Gastrocnemius medialis (tissue), 4 donors: ENCODE measurements at regions not wholly inside any gene's neighbourhood (a gene's known extent, or its start where the extent isn't known, plus 50 kb on each side); places are given as distances from the start of the nearest gene placed in this dataset.
"Not testable (repeated sequence)": the region's sequence is repeated elsewhere in the genome, so short reads cannot be mapped to it uniquely, and the experiment has no call there.

ENCODE experiments used
- ATAC-seq, 2 donors: fragments of 150-250 bp; one replicate each; pipeline ENCODE4 v1.9.1; 2016
- DNase-seq, 2 donors: peaks; one replicate each; pipeline ENCODE4 v3.0.0-alpha.2; 2019
- H3K27ac ChIP-seq, 4 donors: fragments of 200-600 bp; sonication (generic); 1 replicate in 1 of 4; 2 replicates in 3 of 4; pipeline ENCODE4 v1.5.1; 2016 to 2018; ENCODE audit warnings: mild to moderate bottlenecking in 2 of 4, moderate library complexity in 1 of 4
- H3K27me3 ChIP-seq, 3 donors: fragments of 200-600 bp; sonication (generic) in 2 of 3; 1 replicate in 1 of 3; 2 replicates in 2 of 3; pipeline versions ENCODE4 v1.5.1 to v1.6.0; 2016 to 2019; ENCODE audit warnings: mild to moderate bottlenecking in 1 of 3, moderate library complexity in 1 of 3
- H3K36me3 ChIP-seq, 2 donors: fragments of 200-600 bp; sonication (generic) in 1 of 2; one replicate each; pipeline ENCODE4 v1.5.1; 2017 to 2018
- H3K4me1 ChIP-seq, 2 donors: fragments of 200-600 bp; sonication (generic) in 1 of 2; one replicate each; pipeline ENCODE4 v1.5.1; 2016 to 2017; ENCODE audit warnings: mild to moderate bottlenecking in 2 of 2
- H3K4me3 ChIP-seq, 4 donors: fragments of 200-600 bp; sonication (generic) in 3 of 4; 1 replicate in 1 of 4; 2 replicates in 3 of 4; pipeline ENCODE4 v1.5.1; 2016 to 2019; ENCODE audit warnings: mild to moderate bottlenecking in 2 of 4
- H3K9me3 ChIP-seq, 3 donors: fragments of 200-600 bp; sonication (generic) in 2 of 3; 1 replicate in 1 of 3; 2 replicates in 2 of 3; pipeline ENCODE4 v1.5.1; 2016 to 2019
- in situ Hi-C, 4 donors: fragments of 200-750 bp; cut with MboI; loops; one replicate each; pipeline versions ENCODE4 v1.15.0 to v1.8.0; 2017; ENCODE audit warnings: low sequenced_read_pairs in 4 of 4
- intact Hi-C: fragments of 100-400 bp; cut with DNase I; formaldehyde crosslinking; loops from one replicate; pipeline ENCODE4 v1.15.1; 2023; ENCODE audit warnings: low total_unique reads

GRCh38 chr1:206366772-206367171 is 103.5 kb upstream of the IKBKE start:
- H3K9me3 ChIP-seq, H3K36me3 ChIP-seq, H3K4me3 ChIP-seq, H3K27ac ChIP-seq, ATAC-seq, in situ Hi-C loops, DNase-seq, intact Hi-C loops, H3K27me3 ChIP-seq, H3K4me1 ChIP-seq: not testable (repeated sequence)

DNA sequence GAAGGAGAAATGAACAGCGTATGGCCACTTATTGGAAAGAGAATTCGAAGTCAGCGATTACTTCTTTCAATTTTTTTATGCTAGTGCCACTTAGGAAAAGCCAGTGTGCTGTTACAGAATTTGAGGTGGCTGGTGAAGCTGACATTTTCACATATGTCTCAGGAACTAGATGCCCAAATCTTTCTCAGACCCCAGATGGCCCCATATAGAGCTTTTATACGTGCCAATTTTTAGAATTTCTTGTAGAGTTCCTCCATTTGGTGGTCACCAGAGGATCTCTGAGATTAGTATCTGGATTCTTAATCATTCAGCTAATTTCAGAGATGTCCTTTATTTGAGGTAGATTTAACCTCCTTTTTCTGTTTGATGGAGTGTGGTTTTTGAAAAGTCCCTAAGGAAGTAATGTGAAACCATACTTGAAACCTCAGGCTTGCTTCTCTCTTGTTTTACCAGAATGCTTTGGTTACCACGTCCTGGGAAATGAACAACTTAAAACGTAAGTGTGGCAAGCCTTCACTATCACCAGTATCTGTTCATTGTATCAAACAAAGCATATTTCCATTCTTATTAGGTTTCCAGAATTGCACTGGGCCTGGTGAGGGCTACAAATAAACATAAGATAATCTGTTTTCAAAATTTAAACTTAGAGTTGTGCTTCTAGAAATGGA is 102.2 kb upstream of the IKBKE start:
- not testable (repeated sequence) for ATAC-seq

DNA sequence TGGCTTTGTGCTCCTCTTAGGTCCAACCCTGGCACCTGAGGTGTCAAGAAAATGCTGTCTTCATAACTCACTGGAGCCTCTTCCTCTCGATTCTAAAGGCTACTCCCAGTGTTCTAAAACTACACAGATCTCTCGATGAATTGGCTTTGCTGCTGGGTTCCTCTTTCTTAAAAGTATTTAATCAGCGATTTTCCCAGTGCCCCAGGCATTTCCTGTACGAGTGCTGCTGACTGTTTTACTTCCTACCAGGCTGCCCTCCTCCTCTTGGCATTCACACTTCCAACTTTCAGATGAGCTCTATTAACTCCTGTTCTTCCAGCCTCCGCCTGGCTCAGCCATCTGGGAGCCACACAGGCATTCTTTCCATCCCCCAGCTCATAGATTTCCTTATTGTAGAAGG is 95.6 kb upstream of the IKBKE start:
- ATAC-seq, H3K9me3 ChIP-seq, H3K4me3 ChIP-seq, H3K4me1 ChIP-seq, in situ Hi-C loops, DNase-seq, intact Hi-C loops, H3K27ac ChIP-seq, H3K36me3 ChIP-seq, H3K27me3 ChIP-seq: not testable (repeated sequence)

More for the DNA sequence above, 102.2 kb upstream of the IKBKE start:
- H3K4me3 ChIP-seq, DNase-seq, H3K36me3 ChIP-seq, intact Hi-C loops, H3K9me3 ChIP-seq, H3K27me3 ChIP-seq, H3K4me1 ChIP-seq, in situ Hi-C loops, H3K27ac ChIP-seq: not testable (repeated sequence)

DNA sequence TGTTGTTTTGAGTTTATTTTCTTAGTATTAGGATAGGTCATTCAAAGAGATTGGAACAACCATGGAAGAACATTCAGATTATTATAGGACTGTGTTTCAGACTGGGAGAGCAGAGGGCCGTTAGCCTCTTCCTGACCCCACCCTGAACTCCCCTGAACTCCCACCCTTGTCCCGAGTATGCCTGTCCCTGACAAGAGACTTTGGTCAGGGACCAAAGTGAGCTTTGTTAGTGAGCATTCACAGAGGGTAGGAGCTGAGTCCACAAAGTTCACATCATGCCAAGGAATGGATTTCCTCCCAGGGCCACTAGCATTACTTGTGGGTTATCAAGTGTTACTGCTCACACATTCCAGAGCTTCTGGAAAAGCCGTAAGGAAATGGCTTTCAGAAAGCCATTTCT is 94.7 kb upstream of the IKBKE start:
- ATAC-seq: not testable (repeated sequence)

GRCh38 chr1:206378506-206378905 is 91.8 kb upstream of the IKBKE start:
- H3K4me3 ChIP-seq, ATAC-seq, H3K4me1 ChIP-seq, intact Hi-C loops, H3K9me3 ChIP-seq, DNase-seq, H3K36me3 ChIP-seq, H3K27ac ChIP-seq, H3K27me3 ChIP-seq, in situ Hi-C loops: not testable (repeated sequence)

More for the DNA sequence above, 94.7 kb upstream of the IKBKE start:
- H3K36me3 ChIP-seq, H3K4me3 ChIP-seq, in situ Hi-C loops, intact Hi-C loops, H3K27ac ChIP-seq, H3K27me3 ChIP-seq, H3K9me3 ChIP-seq, DNase-seq, H3K4me1 ChIP-seq: not testable (repeated sequence)

GRCh38 chr1:206379245-206379644 is 91.0 kb upstream of the IKBKE start:
- in situ Hi-C loops, H3K27me3 ChIP-seq, ATAC-seq, intact Hi-C loops, H3K36me3 ChIP-seq, DNase-seq, H3K4me3 ChIP-seq, H3K9me3 ChIP-seq, H3K4me1 ChIP-seq, H3K27ac ChIP-seq: not testable (repeated sequence)

GRCh38 chr1:206380163-206380790 is 90.0 kb upstream of the IKBKE start:
- in situ Hi-C loops, H3K9me3 ChIP-seq, H3K27ac ChIP-seq, DNase-seq, H3K4me1 ChIP-seq, H3K4me3 ChIP-seq, intact Hi-C loops, H3K27me3 ChIP-seq, H3K36me3 ChIP-seq: not testable (repeated sequence)
- ATAC-seq: peak in 1 of 2 donors; percentile 25

DNA sequence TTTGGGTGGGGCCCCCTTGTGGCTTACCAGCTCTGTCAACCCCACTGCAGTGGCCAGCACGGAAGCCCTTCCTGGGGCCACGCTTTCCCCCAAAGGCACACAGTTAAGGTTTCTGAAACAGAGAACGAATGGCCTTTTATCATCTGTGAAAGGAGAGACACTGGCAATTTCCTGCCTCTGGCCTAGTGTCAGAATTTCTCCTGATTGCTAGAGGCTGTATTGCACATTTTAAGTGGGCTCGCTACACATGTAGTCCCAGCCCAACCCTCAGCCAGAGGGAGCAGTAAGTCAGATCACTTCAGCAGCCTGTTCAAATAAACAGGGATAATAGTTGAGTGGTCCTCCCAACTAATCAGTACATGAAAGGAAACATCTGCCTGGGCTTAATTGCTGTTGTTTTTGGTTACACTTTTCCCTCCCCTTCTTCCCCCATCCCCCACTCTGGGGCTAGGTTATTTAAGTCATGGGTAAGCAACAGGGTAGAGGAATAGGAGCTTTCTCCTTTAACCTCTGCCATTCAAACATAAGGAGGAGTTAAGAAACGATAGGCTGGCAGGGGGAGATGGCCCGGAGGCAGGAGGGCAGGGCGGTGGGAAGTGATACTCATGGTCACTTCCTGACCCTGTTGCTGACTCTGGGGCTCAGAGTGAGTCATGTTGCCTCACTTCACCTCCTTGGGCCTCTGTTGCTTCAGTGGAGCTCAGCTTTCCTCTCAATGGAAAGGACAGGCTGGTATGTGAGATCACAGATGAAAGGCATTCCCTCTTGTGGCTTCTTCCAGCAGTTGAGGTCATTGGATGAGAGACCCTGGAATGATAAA is 89.3 kb upstream of the IKBKE start:
- H3K36me3 ChIP-seq, in situ Hi-C loops, H3K9me3 ChIP-seq, DNase-seq, H3K27me3 ChIP-seq, intact Hi-C loops, H3K4me3 ChIP-seq, H3K4me1 ChIP-seq: not testable (repeated sequence)
- ATAC-seq: peak in 1 of 2 donors; percentile 34
- peak overlapping the region in 1 of 4 donors; percentile 41 for H3K27ac ChIP-seq

GRCh38 chr1:206384029-206384807 is 86.1 kb upstream of the IKBKE start:
- H3K9me3 ChIP-seq, H3K4me3 ChIP-seq, in situ Hi-C loops, H3K27me3 ChIP-seq, H3K4me1 ChIP-seq, H3K36me3 ChIP-seq, intact Hi-C loops, H3K27ac ChIP-seq: not testable (repeated sequence)
- DNase-seq (peak in 1 of 2 donors; percentile 23), ATAC-seq (peak; percentile 61 to 79)

- intact Hi-C loops, H3K27me3 ChIP-seq, H3K4me1 ChIP-seq, in situ Hi-C loops, DNase-seq, H3K9me3 ChIP-seq, H3K27ac ChIP-seq, H3K4me3 ChIP-seq, H3K36me3 ChIP-seq: not testable (repeated sequence)
- ATAC-seq: peak in 1 of 2 donors; percentile 20
Measured at GRCh38 chr1:206384891-206385290, 85.4 kb upstream of the IKBKE start.

GRCh38 chr1:206387631-206388030 is 82.6 kb upstream of the IKBKE start:
- intact Hi-C loops: not testable (repeated sequence)

More at GRCh38 chr1:206387631-206388030, 82.6 kb upstream of the IKBKE start:
- H3K36me3 ChIP-seq, in situ Hi-C loops, ATAC-seq, H3K4me1 ChIP-seq, H3K4me3 ChIP-seq, H3K27ac ChIP-seq, H3K27me3 ChIP-seq, DNase-seq, H3K9me3 ChIP-seq: not testable (repeated sequence)
